ENCODE measurements at regions not wholly inside any gene's neighbourhood (a gene's known extent, or its start where the extent isn't known, plus 50 kb on each side); places are given as distances from the start of the nearest gene placed in this dataset.

GRCh38 chr12:78271546-78271945 lies 440.9 kb downstream of the NAV3 start (continued):
- no peak for TF ChIP-seq PBX3 (IDR thresholded peaks at IDR 0.05)

- no peak overlapping the region for H3K4me2 ChIP-seq
- no peak overlapping the region for H2AFZ ChIP-seq (ENCODE audit: low read depth)
- no peaks in the 10 kb centered on the region for H3F3A ChIP-seq (replicated peaks; ENCODE audit: insufficient read depth)
- 73% methylated on average over 2 of the region's 2 CpGs for WGBS (ENCODE audit: low lambda C conversion rate)
- no peak for DNase-seq
- no peaks in the 10 kb centered on the region for H3K79me2 ChIP-seq (ENCODE audit: insufficient read depth)
- POLR2A ChIA-PET = no interaction called here
- H4K20me1 ChIP-seq (ENCODE audit: insufficient read depth) = no peaks in the 10 kb centered on the region
- H3K9me2 ChIP-seq = no peaks in the 10 kb centered on the region
- no peaks in the 10 kb centered on the region for H3K27me3 ChIP-seq (ENCODE audit: insufficient read depth)
- H3K4me3 ChIP-seq (ENCODE audit: low read depth in 2 of 2, low read length in 1 of 2) = no peak overlapping the region
- CTCF ChIA-PET = no interaction called here
- H3K9me3 ChIP-seq = no peaks in the 10 kb centered on the region
- H3K9ac ChIP-seq = no peak overlapping the region
- H3K4me1 ChIP-seq (ENCODE audit: control insufficient read depth in 1 of 2, insufficient read depth in 2 of 2, low read depth in 1 of 2, low read length in 1 of 2) = no peaks in the 10 kb centered on the region
- no peak overlapping the region for H3K27ac ChIP-seq (ENCODE audit: low read depth in 2 of 2, low read length in 1 of 2)
- no peaks in the 10 kb centered on the region for H3K36me3 ChIP-seq (replicated peaks in 1 of 2; ENCODE audit: control insufficient read depth in 1 of 2, insufficient read depth in 2 of 2, low read length in 1 of 2)
- no peak for TF ChIP-seq TEAD4 (IDR thresholded peaks at IDR 0.05; ENCODE audit: borderline replicate concordance, insufficient read depth)
- TF ChIP-seq MEF2A (IDR thresholded peaks at IDR 0.05; ENCODE audit: borderline replicate concordance, low read depth) = no peak
- no peak for TF ChIP-seq RCOR1 (IDR thresholded peaks at IDR 0.05; ENCODE audit: low read length)
- TF ChIP-seq, protein P1, sequence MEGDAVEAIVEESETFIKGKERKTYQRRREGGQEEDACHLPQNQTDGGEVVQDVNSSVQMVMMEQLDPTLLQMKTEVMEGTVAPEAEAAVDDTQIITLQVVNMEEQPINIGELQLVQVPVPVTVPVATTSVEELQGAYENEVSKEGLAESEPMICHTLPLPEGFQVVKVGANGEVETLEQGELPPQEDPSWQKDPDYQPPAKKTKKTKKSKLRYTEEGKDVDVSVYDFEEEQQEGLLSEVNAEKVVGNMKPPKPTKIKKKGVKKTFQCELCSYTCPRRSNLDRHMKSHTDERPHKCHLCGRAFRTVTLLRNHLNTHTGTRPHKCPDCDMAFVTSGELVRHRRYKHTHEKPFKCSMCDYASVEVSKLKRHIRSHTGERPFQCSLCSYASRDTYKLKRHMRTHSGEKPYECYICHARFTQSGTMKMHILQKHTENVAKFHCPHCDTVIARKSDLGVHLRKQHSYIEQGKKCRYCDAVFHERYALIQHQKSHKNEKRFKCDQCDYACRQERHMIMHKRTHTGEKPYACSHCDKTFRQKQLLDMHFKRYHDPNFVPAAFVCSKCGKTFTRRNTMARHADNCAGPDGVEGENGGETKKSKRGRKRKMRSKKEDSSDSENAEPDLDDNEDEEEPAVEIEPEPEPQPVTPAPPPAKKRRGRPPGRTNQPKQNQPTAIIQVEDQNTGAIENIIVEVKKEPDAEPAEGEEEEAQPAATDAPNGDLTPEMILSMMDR (IDR thresholded peaks at IDR 0.05) = no peak
- no peak for TF ChIP-seq FOSL2 (IDR thresholded peaks at IDR 0.05; ENCODE audit: borderline replicate concordance, low read depth)
- TF ChIP-seq, protein P2, sequence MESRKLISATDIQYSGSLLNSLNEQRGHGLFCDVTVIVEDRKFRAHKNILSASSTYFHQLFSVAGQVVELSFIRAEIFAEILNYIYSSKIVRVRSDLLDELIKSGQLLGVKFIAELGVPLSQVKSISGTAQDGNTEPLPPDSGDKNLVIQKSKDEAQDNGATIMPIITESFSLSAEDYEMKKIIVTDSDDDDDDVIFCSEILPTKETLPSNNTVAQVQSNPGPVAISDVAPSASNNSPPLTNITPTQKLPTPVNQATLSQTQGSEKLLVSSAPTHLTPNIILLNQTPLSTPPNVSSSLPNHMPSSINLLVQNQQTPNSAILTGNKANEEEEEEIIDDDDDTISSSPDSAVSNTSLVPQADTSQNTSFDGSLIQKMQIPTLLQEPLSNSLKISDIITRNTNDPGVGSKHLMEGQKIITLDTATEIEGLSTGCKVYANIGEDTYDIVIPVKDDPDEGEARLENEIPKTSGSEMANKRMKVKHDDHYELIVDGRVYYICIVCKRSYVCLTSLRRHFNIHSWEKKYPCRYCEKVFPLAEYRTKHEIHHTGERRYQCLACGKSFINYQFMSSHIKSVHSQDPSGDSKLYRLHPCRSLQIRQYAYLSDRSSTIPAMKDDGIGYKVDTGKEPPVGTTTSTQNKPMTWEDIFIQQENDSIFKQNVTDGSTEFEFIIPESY (IDR thresholded peaks at IDR 0.05; ENCODE audit: borderline replicate concordance, low read depth) = no peak
- TF ChIP-seq TCF12 (IDR thresholded peaks at IDR 0.05) = no peak
- TF ChIP-seq EZH2phosphoT487 (IDR thresholded peaks at IDR 0.05; ENCODE audit: borderline replicate concordance, low read depth) = no peak
- no peak for TF ChIP-seq RAD21 (IDR thresholded peaks at IDR 0.05; ENCODE audit: low read length)
- no peak for TF ChIP-seq USF2 (IDR thresholded peaks at IDR 0.05; ENCODE audit: borderline replicate concordance, low read depth, low read length)
- no peak for TF ChIP-seq POLR2AphosphoS5 (IDR thresholded peaks at IDR 0.05; ENCODE audit: low read depth, low read length)
- TF ChIP-seq FOXJ3 (CRISPR knock-in tag; IDR thresholded peaks at IDR 0.05) = no peak
- TF ChIP-seq, protein P3, sequence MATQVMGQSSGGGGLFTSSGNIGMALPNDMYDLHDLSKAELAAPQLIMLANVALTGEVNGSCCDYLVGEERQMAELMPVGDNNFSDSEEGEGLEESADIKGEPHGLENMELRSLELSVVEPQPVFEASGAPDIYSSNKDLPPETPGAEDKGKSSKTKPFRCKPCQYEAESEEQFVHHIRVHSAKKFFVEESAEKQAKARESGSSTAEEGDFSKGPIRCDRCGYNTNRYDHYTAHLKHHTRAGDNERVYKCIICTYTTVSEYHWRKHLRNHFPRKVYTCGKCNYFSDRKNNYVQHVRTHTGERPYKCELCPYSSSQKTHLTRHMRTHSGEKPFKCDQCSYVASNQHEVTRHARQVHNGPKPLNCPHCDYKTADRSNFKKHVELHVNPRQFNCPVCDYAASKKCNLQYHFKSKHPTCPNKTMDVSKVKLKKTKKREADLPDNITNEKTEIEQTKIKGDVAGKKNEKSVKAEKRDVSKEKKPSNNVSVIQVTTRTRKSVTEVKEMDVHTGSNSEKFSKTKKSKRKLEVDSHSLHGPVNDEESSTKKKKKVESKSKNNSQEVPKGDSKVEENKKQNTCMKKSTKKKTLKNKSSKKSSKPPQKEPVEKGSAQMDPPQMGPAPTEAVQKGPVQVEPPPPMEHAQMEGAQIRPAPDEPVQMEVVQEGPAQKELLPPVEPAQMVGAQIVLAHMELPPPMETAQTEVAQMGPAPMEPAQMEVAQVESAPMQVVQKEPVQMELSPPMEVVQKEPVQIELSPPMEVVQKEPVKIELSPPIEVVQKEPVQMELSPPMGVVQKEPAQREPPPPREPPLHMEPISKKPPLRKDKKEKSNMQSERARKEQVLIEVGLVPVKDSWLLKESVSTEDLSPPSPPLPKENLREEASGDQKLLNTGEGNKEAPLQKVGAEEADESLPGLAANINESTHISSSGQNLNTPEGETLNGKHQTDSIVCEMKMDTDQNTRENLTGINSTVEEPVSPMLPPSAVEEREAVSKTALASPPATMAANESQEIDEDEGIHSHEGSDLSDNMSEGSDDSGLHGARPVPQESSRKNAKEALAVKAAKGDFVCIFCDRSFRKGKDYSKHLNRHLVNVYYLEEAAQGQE (IDR thresholded peaks at IDR 0.05; ENCODE audit: low read depth, low read length) = no peak
- no peak for TF ChIP-seq FOXM1 (IDR thresholded peaks at IDR 0.05; ENCODE audit: low read depth)
- TF ChIP-seq JUND (IDR thresholded peaks at IDR 0.05) = no peak
- no peak for TF ChIP-seq SIN3A (IDR thresholded peaks at IDR 0.05; ENCODE audit: borderline replicate concordance, low read depth, low read length)
- no peak for TF ChIP-seq RFX5 (IDR thresholded peaks at IDR 0.05; ENCODE audit: low read length)
- no peak for TF ChIP-seq MAX (IDR thresholded peaks at IDR 0.05; ENCODE audit: low read depth)
Measured at GRCh38 chr12:78275886-78276285, 445.2 kb downstream of the NAV3 start.
